SIG-M5 treated with dmso at 0.1 percent for 504 hours (cell line): ENCODE measurements at regions not wholly inside any gene's neighbourhood (a gene's known extent, or its start where the extent isn't known, plus 50 kb on each side); places are given as distances from the start of the nearest gene placed in this dataset.
A peak's percentile ranks its signal among the peaks of the same experiment; 100 is the strongest.
"Not testable (repeated sequence)": the region's sequence is repeated elsewhere in the genome, so short reads cannot be mapped to it uniquely, and the experiment has no call there.

Experiments
- DNase-seq: peaks from one replicate; lab custom pipeline; 2025; ENCODE audit not compliant: unreplicated experiment; lab: John Stamatoyannopoulos, UW

DNA sequence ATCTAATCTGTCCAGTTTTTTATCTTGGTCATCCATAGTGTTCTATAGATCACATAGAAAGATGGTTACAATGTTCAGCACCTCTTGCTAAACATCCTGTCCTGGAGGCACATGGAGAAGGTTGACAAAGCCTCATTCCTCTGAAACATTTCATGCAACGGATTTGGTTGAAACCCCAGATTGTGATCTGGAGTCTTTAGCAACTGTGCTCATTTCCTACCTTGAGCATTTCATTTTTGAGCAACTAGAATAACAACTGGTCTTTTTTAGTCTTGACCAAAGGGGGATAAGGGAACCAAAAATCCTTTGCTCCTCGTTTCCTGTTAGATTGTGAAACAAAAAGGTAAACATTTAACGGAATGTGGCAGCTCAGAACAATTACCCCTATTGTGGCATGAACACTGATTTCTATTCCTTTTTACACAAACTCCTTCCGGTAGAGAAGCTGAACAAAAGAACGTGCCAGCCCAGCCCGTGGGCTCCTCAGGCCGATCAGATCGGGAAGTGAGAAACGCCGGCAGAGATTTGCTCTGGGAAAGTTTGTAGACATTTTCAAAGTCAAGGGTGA is 94.7 kb upstream of the ERRFI1 start:
- peak; percentile 15 for DNase-seq

- DNase-seq = not testable (repeated sequence)
These were observed 92.6 kb upstream of the ERRFI1 start for GRCh38 chr1:8118736-8119135.

- DNase-seq = no peak
These were observed 91.9 kb upstream of the ERRFI1 start for GRCh38 chr1:8118031-8118451.

DNA sequence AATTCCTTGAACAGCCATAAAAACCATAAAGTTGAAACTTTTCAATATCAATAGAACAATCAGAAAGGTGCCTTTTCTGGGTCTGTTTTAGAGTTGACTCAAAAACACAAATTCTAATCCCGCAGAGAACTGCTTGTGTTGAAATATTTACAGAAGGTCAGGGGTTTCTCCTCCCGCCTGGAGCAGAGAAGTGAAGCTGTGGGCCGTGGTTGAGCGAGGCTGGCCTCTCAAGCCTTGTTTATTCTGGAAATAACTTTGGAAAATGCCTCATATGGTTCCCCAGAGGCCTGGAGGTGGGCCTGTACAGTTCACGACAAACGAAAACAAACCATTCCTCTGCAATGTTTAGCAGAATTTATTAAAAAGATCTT is 90.8 kb upstream of the ERRFI1 start:
- peak; percentile 18 for DNase-seq

DNA sequence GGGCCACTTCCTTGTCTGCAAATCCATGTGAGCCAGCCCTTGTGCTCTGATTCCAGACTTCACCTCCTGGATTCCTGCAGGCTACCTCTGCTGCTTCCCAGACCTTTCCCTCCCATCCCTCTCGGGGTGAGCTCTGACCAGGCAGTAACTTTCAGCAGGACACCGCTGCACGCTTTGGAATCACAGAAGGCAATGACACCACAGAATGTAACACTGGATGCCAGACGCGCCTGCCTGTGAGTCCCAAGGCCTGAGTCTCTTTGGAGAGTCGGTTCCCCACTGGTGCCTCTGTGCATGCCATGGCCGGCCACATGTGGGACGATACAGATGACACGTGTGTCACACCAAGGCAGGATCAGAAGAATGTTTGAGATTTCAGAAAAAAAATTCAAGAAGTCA is 89.7 kb upstream of the ERRFI1 start:
- no peak for DNase-seq

DNA sequence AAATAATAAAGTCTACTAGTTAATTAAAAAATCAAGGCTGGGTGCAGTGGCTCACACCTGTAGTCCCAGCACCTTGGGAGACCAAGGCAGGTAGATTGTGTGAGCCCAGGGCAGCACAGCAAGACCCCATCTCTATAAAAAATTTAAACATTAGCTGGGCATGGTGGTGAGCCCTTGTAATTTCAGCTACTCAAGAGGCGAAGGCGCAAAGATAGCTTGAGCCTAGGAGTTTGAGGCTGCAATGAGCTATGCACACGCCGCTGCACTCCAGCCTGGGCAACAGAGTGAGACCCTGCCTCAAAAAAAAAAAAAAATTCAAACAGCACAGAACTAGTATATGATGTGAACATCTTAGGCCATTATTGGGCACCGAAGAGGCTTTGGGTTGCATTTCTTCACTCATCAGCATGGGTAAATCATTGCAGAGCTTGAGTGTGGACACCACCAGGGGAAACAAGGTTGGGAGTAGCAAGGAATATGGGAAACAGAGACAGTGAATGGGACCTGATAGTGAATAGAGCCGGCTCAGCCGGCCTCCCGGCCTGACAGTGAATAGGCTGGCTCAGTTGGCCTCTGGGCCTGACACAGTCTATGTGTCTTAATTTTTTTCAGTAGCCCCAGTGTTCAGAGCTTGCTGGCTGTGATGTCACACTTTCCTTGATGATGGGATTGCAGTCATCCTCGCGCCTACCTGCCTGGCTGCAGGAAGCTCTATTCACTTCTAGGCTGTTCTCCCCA is 89.1 kb upstream of the ERRFI1 start:
- DNase-seq = no peak

DNA sequence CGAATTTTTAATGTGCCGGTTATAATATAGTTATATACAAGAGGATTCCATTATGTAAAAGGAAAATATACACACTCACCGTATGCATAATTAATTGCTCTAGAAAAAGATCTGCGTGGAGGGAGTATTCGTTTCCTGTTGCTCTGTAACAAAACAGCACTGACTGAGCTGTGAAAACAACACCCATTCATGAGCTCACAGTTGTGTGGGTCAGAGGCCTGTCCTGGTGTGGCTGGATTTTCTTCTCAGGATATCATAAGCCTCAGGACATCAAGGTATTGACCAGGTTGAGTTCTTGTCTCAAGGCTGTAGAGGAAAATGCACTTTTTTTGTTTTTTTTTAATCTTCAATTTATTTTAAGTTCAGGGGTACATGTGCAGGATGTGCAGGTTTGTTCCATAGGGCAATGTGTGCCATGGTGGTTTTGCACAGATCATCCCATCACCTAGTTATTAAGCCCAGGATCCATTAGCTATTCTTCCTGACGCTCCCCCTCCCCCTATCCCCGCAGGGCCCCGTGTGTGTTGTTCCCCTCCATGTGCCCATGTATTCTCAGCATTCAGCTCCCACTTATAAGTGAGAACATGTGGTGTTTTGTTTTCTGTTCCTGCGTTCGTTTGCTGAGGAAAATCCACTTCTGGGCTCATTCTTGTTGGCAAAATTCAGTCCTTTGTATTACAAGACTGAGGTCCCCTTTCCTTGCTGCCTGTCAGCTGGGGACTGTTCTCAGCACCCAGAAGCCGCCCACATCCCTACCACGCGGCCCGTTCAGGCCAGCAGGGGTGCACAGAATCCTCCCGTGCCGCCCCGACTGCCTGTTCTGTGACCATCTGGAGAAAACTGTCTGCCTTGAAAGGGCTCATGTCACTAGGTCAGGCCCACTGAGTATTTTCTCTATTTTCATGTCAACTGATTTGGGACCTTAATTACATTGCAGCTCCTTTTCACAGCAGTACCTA is 87.4 kb upstream of the ERRFI1 start:
- DNase-seq = no peak

DNA sequence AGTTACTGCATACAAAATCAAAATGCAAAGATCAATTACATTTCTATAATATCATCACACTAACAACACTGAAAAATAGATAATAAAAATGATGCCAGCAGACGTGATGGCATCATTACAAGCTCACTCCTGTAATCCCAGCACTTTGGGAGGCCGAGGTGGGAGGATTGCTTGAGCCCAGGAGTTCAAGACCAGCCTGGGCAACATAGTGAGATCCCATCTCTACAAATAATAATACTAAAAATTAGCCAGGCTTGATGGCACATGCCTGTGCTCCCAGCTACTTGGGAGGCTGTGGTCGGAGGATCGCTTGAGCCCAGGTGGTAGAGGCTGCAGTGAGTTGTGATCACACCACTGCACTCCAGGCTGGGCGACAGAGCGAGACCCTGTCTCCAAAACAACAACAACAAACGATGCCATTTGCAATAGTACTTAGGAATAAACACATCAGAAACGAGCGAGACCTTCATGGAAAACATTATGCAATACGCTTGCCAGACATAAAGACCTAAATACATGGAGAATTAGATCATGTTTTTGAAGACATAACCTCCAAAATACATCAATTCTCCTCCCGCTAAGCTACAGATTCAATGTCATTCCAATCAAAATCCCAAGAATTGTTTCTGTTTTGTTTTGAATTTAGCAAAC is 86.6 kb upstream of the ERRFI1 start:
- DNase-seq = no peak

GRCh38 chr1:8111560-8111959 is 85.5 kb upstream of the ERRFI1 start:
- no peak for DNase-seq

- DNase-seq = no peak
These were observed 83.1 kb upstream of the ERRFI1 start for GRCh38 chr1:8109216-8109615.

DNA sequence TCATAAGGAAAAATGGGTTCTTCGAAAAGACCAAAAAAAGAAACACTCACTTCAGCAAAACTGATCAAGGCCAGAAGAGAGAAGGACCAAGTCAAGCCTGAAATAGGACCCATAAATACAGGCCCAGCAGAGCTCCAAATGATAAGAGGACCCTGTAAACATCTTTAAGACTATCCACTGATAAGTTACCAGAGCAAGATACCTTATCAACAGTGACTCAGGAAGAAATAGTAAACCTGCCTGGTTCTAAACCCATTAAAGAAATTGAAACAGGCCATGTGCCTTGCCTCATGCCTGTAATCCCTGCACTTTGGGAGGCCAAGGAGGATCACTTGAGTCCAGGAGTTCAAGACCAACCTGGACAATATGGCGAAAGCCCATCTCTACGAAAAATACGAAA is 81.8 kb upstream of the ERRFI1 start:
- DNase-seq = no peak

DNA sequence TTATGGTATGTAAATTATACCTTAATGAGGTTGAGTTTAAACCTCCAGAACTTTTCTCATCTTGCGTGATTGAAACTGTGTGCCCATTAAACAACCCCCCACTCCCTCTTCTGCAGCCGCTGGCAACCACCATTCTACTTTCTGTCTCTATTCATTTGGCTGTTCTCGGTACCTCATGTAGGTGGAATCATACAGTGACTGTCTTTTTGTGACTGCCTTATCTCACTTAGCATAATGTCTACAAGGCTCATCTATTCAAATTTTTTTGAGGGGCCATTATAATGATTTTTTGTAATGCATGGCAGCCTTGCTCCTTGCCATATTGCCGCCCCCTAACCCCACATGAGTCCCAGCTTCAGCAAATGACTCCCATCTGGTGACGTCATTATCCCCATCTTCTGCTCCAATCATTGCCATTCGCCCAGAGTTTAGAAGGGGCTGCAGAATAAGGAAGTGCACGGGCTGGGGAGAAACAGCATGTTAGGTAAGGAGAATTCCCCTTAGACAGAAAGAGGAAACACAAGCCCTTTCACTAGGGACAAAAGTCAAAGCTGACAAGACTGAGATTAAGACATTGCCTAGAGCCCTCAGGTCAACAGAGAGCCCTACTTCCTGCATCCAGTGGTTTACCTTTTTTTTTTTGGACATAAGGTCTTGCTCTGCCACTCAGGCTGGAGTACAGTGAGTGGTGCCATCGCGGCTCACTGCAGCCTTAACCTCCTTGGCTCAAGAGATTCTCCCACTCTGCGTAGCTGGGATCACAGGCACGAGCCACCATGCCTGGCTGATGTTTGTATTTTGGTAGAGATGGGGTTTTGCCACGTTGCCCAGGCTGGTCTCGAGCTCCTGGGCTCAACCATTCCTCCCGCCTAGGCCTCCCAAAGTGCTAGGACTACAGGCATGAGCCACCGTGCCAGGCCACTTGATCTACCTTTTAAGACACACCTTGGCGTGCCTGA is 78.4 kb upstream of the ERRFI1 start:
- peak; percentile 70 for DNase-seq

DNA sequence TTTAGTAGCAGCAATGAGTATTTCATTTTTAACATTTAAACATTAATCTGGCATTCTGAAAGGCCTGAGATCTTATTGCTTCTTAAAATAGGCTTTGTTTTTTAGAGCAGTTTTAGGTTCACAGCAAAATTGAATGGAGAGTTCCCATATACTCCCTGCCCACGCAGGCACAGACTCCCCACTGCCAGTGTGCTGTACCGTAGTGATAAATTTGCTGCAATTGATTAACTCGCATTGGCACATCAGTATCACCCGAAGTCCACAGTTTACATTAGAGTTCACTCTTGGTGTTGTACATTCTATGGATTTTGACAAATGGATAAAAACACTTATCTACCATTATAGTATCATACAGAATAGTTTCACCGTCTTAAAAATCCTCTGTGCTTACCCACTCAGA is 71.8 kb upstream of the ERRFI1 start:
- DNase-seq = no peak

- DNase-seq = peak; percentile 57
These were observed 71.1 kb upstream of the ERRFI1 start for GRCh38 chr1:8097077-8097799.

- DNase-seq = peak; percentile 36
These were observed 70.2 kb upstream of the ERRFI1 start for GRCh38 chr1:8096105-8097011.

DNA sequence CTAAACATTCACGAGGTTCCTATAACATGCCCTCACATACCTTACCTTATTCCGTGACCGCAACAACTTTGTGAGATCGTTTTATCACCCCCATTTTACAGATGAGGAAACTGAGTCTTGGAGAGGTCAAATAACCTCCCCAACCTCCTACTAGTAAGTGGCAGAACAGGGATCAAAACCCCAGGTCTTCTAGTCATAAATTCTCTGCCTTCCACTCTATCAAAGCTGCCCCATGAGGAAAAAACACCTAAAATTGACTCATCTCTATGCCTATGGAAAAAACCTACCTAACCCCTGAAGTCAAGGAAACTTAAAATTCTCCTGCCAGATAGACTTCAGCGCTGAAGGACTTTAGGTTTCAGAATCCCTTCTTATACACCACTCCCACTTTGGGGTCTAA is 69.5 kb upstream of the ERRFI1 start:
- no peak for DNase-seq

GRCh38 chr1:8094481-8095241 is 68.6 kb upstream of the ERRFI1 start:
- DNase-seq = no peak
